ENCODE measurements at regions not wholly inside any gene's neighbourhood (a gene's known extent, or its start where the extent isn't known, plus 50 kb on each side); places are given as distances from the start of the nearest gene placed in this dataset.

DNA sequence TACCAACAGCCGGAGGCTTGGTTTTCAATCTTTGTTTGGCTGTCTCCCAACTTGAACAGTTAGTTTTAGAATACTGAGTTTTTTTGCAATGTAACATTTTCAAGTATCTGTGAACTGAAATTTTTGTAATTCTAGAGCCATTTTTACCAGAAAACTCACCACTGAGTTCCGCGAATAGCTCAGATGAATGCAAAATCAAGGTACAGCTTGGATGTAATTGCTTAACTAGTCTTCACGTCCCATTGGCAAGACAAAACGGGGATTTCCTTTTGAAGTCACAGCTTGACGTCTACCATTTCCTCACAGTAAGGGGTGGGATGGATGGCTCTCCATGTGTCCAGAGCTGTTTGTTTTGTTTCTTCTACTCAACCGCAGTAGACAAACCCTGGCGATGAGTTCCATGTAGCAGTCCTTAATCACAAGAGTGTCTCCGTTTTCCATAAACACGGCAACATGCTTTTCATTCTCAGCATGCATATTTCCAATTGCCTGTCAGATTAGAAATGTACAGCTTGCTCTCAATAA is 55.8 kb upstream of the FGFR2 start:
- DNase-seq (ENCODE audit: low spot score): no peak
- H3F3A ChIP-seq (replicated peaks; ENCODE audit: low read depth): no peaks in the 10 kb centered on the region
- Mint-ChIP-seq H3K9me3 (no peaks in the 10 kb centered on the region; the same call in 2 of the 3 replicates), H3K27ac (no peak overlapping the region), H3K27me3 (ENCODE audit: insufficient read depth, low read depth, poor library complexity) (peaks cover 3% of the 10 kb centered on the region), H3K4me1 (peaks cover 13% of the 10 kb centered on the region; the same call in 2 of the 3 replicates), H3K4me3 (no peak overlapping the region), H3K36me3 (ENCODE audit: low read depth) (no peaks in the 10 kb centered on the region)
- no peaks in the 10 kb centered on the region for H3K36me3 ChIP-seq (ENCODE audit: insufficient read depth)
- no peaks in the 10 kb centered on the region for H3K9me2 ChIP-seq (ENCODE audit: insufficient read depth)
- H3K27ac ChIP-seq (ENCODE audit: low read depth): no peak overlapping the region
- no peaks in the 10 kb centered on the region for H4K20me1 ChIP-seq (replicated peaks; ENCODE audit: insufficient read depth)
- no peaks in the 10 kb centered on the region for H3K79me2 ChIP-seq (replicated peaks; ENCODE audit: insufficient read depth)
- H3K27me3 ChIP-seq (ENCODE audit: insufficient read depth): no peaks in the 10 kb centered on the region
- TF ChIP-seq, protein P1, sequence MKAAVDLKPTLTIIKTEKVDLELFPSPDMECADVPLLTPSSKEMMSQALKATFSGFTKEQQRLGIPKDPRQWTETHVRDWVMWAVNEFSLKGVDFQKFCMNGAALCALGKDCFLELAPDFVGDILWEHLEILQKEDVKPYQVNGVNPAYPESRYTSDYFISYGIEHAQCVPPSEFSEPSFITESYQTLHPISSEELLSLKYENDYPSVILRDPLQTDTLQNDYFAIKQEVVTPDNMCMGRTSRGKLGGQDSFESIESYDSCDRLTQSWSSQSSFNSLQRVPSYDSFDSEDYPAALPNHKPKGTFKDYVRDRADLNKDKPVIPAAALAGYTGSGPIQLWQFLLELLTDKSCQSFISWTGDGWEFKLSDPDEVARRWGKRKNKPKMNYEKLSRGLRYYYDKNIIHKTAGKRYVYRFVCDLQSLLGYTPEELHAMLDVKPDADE (IDR thresholded peaks at IDR 0.05): no peak
- TF ChIP-seq STAT1 (IDR thresholded peaks at IDR 0.05; ENCODE audit: unreplicated experiment) (no peak), CREB1 (CRISPR knock-in tag; IDR thresholded peaks at IDR 0.05; ENCODE audit: low read depth) (no peak), ZNF114 (CRISPR knock-in tag; IDR thresholded peaks at IDR 0.05) (no peak), EZH2 (IDR thresholded peaks at IDR 0.05; ENCODE audit: low read depth, unreplicated experiment) (no peak), EZH2phosphoT487 (IDR thresholded peaks at IDR 0.05; ENCODE audit: unreplicated experiment) (no peak), POLR2AphosphoS5 (IDR thresholded peaks at IDR 0.05; ENCODE audit: low read depth) (no peak), NANOG (IDR thresholded peaks at IDR 0.05; ENCODE audit: borderline replicate concordance) (no peak), JUNB (IDR thresholded peaks at IDR 0.05; ENCODE audit: unreplicated experiment) (no peak), ZNF331 (CRISPR knock-in tag; IDR thresholded peaks at IDR 0.05; ENCODE audit: low read depth) (no peak)
- TF ChIP-seq, protein P2, sequence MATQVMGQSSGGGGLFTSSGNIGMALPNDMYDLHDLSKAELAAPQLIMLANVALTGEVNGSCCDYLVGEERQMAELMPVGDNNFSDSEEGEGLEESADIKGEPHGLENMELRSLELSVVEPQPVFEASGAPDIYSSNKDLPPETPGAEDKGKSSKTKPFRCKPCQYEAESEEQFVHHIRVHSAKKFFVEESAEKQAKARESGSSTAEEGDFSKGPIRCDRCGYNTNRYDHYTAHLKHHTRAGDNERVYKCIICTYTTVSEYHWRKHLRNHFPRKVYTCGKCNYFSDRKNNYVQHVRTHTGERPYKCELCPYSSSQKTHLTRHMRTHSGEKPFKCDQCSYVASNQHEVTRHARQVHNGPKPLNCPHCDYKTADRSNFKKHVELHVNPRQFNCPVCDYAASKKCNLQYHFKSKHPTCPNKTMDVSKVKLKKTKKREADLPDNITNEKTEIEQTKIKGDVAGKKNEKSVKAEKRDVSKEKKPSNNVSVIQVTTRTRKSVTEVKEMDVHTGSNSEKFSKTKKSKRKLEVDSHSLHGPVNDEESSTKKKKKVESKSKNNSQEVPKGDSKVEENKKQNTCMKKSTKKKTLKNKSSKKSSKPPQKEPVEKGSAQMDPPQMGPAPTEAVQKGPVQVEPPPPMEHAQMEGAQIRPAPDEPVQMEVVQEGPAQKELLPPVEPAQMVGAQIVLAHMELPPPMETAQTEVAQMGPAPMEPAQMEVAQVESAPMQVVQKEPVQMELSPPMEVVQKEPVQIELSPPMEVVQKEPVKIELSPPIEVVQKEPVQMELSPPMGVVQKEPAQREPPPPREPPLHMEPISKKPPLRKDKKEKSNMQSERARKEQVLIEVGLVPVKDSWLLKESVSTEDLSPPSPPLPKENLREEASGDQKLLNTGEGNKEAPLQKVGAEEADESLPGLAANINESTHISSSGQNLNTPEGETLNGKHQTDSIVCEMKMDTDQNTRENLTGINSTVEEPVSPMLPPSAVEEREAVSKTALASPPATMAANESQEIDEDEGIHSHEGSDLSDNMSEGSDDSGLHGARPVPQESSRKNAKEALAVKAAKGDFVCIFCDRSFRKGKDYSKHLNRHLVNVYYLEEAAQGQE (IDR thresholded peaks at IDR 0.05; ENCODE audit: unreplicated experiment): no peak
- TF ChIP-seq, protein P3, sequence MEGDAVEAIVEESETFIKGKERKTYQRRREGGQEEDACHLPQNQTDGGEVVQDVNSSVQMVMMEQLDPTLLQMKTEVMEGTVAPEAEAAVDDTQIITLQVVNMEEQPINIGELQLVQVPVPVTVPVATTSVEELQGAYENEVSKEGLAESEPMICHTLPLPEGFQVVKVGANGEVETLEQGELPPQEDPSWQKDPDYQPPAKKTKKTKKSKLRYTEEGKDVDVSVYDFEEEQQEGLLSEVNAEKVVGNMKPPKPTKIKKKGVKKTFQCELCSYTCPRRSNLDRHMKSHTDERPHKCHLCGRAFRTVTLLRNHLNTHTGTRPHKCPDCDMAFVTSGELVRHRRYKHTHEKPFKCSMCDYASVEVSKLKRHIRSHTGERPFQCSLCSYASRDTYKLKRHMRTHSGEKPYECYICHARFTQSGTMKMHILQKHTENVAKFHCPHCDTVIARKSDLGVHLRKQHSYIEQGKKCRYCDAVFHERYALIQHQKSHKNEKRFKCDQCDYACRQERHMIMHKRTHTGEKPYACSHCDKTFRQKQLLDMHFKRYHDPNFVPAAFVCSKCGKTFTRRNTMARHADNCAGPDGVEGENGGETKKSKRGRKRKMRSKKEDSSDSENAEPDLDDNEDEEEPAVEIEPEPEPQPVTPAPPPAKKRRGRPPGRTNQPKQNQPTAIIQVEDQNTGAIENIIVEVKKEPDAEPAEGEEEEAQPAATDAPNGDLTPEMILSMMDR (conservative IDR thresholded peaks at IDR 0.05; ENCODE audit: low read depth in 2 of 2): no peak
- TF ChIP-seq, protein P4, sequence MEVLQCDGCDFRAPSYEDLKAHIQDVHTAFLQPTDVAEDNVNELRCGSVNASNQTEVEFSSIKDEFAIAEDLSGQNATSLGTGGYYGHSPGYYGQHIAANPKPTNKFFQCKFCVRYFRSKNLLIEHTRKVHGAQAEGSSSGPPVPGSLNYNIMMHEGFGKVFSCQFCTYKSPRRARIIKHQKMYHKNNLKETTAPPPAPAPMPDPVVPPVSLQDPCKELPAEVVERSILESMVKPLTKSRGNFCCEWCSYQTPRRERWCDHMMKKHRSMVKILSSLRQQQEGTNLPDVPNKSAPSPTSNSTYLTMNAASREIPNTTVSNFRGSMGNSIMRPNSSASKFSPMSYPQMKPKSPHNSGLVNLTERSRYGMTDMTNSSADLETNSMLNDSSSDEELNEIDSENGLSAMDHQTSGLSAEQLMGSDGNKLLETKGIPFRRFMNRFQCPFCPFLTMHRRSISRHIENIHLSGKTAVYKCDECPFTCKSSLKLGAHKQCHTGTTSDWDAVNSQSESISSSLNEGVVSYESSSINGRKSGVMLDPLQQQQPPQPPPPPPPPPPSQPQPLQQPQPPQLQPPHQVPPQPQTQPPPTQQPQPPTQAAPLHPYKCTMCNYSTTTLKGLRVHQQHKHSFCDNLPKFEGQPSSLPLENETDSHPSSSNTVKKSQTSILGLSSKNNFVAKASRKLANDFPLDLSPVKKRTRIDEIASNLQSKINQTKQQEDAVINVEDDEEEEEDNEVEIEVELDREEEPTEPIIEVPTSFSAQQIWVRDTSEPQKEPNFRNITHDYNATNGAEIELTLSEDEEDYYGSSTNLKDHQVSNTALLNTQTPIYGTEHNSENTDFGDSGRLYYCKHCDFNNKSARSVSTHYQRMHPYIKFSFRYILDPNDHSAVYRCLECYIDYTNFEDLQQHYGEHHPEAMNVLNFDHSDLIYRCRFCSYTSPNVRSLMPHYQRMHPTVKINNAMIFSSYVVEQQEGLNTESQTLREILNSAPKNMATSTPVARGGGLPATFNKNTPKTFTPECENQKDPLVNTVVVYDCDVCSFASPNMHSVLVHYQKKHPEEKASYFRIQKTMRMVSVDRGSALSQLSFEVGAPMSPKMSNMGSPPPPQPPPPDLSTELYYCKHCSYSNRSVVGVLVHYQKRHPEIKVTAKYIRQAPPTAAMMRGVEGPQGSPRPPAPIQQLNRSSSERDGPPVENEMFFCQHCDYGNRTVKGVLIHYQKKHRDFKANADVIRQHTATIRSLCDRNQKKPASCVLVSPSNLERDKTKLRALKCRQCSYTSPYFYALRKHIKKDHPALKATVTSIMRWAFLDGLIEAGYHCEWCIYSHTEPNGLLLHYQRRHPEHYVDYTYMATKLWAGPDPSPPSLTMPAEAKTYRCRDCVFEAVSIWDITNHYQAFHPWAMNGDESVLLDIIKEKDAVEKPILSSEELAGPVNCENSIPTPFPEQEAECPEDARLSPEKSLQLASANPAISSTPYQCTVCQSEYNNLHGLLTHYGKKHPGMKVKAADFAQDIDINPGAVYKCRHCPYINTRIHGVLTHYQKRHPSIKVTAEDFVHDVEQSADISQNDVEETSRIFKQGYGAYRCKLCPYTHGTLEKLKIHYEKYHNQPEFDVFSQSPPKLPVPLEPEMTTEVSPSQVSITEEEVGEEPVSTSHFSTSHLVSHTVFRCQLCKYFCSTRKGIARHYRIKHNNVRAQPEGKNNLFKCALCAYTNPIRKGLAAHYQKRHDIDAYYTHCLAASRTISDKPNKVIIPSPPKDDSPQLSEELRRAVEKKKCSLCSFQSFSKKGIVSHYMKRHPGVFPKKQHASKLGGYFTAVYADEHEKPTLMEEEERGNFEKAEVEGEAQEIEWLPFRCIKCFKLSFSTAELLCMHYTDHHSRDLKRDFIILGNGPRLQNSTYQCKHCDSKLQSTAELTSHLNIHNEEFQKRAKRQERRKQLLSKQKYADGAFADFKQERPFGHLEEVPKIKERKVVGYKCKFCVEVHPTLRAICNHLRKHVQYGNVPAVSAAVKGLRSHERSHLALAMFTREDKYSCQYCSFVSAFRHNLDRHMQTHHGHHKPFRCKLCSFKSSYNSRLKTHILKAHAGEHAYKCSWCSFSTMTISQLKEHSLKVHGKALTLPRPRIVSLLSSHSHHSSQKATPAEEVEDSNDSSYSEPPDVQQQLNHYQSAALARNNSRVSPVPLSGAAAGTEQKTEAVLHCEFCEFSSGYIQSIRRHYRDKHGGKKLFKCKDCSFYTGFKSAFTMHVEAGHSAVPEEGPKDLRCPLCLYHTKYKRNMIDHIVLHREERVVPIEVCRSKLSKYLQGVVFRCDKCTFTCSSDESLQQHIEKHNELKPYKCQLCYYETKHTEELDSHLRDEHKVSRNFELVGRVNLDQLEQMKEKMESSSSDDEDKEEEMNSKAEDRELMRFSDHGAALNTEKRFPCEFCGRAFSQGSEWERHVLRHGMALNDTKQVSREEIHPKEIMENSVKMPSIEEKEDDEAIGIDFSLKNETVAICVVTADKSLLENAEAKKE (CRISPR knock-in tag; IDR thresholded peaks at IDR 0.05): no peak
- H3K4me2 ChIP-seq: no peak overlapping the region
- H3K4me3 ChIP-seq: no peak overlapping the region
- no peaks in the 10 kb centered on the region for H3K4me1 ChIP-seq (ENCODE audit: insufficient read depth)
- no peak overlapping the region; the same call in 1 of the 2 replicates for H2AFZ ChIP-seq
- ATAC-seq: no peak

Measured in GM23338 (cell line).